ENCODE measurements at regions not wholly inside any gene's neighbourhood (a gene's known extent, or its start where the extent isn't known, plus 50 kb on each side); places are given as distances from the start of the nearest gene placed in this dataset.

GRCh38 chr21:43363506-43364260 is 63.2 kb downstream of the SIK1 start:
- TF ChIP-seq CTCF (conservative IDR thresholded peaks at IDR 0.05; ENCODE audit: low read depth, low read length) (no peak), EZH2 (IDR thresholded peaks at IDR 0.05; ENCODE audit: low read length, unreplicated experiment) (no peak), EZH2phosphoT487 (IDR thresholded peaks at IDR 0.05; ENCODE audit: borderline replicate concordance, low read length) (no peak)
